H1 (cell line): ENCODE measurements at regions not wholly inside any gene's neighbourhood (a gene's known extent, or its start where the extent isn't known, plus 50 kb on each side); places are given as distances from the start of the nearest gene placed in this dataset.

Experiments used
- CHD2 ChIP-seq: IDR thresholded peaks from 2 replicates; pipeline ENCODE4 v1.6.1; 2012; ENCODE audit warnings: low read length, improper control_type of control experiment
- CTCF ChIP-seq, 3 experiments: IDR thresholded peaks; 1 replicate in 2 of 3; 2 replicates in 1 of 3; pipeline versions ENCODE4 v1.5.1 to v1.6.1; 2011; ENCODE audit warnings: low read length in 3 of 3, mild to moderate bottlenecking in 3 of 3, inconsistent platforms in 2 of 3, low read depth in 1 of 3, moderate library complexity in 1 of 3; ENCODE audit not compliant: insufficient read depth in 1 of 3; ENCODE audit errors: control extremely low read depth in 1 of 3
- EGR1 ChIP-seq: IDR thresholded peaks from 2 replicates; pipeline ENCODE4 v1.6.1; 2011; ENCODE audit warnings: low read depth, low read length, borderline replicate concordance

- TF ChIP-seq EGR1 (no peak), CTCF (IDR thresholded peaks at IDR 0.05; ENCODE audit: control extremely low read depth in 1 of 3, insufficient read depth in 1 of 3, low read depth in 1 of 3, low read length in 3 of 3) (no peak), CHD2 (no peak)
Measured at GRCh38 chr6:164928728-164929407, 380.5 kb downstream of the C6orf118 start (continued).
